ENCODE measurements at regions not wholly inside any gene's neighbourhood (a gene's known extent, or its start where the extent isn't known, plus 50 kb on each side); places are given as distances from the start of the nearest gene placed in this dataset.

DNA sequence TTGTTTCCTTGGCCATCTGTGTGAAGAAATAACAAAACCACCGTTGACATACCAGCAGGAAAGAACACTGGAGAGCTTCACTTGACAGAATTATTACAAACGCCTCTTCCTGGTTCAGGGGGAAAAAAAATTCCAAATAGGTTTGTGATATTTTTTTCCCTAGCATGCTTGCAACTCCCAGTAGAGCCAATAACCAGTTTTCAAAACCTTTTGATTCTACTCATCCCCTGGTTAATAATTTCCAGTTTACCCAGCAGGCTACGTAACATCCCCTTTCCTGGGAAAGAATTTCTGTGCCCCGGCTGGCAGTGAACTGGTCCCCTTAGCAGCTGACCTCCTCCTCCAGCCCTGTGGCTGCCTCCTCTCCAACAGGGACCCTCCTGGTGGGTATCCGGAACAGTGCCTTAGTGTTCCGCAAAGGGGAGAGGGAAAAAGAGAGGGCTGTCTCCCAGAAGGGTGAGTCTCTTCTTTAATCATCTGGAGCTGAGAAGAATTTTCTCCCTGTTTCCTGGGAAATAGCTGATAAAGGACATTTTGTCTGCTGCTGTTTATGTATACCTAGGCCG is 72.8 kb upstream of the BOD1 start:
- TF ChIP-seq, protein P1, sequence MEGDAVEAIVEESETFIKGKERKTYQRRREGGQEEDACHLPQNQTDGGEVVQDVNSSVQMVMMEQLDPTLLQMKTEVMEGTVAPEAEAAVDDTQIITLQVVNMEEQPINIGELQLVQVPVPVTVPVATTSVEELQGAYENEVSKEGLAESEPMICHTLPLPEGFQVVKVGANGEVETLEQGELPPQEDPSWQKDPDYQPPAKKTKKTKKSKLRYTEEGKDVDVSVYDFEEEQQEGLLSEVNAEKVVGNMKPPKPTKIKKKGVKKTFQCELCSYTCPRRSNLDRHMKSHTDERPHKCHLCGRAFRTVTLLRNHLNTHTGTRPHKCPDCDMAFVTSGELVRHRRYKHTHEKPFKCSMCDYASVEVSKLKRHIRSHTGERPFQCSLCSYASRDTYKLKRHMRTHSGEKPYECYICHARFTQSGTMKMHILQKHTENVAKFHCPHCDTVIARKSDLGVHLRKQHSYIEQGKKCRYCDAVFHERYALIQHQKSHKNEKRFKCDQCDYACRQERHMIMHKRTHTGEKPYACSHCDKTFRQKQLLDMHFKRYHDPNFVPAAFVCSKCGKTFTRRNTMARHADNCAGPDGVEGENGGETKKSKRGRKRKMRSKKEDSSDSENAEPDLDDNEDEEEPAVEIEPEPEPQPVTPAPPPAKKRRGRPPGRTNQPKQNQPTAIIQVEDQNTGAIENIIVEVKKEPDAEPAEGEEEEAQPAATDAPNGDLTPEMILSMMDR (IDR thresholded peaks at IDR 0.05): no peak
- H3K27ac ChIP-seq: no peak overlapping the region
- H3K4me3 ChIP-seq: no peak overlapping the region
- no peak for DNase-seq (ENCODE audit: low spot score)

DNA sequence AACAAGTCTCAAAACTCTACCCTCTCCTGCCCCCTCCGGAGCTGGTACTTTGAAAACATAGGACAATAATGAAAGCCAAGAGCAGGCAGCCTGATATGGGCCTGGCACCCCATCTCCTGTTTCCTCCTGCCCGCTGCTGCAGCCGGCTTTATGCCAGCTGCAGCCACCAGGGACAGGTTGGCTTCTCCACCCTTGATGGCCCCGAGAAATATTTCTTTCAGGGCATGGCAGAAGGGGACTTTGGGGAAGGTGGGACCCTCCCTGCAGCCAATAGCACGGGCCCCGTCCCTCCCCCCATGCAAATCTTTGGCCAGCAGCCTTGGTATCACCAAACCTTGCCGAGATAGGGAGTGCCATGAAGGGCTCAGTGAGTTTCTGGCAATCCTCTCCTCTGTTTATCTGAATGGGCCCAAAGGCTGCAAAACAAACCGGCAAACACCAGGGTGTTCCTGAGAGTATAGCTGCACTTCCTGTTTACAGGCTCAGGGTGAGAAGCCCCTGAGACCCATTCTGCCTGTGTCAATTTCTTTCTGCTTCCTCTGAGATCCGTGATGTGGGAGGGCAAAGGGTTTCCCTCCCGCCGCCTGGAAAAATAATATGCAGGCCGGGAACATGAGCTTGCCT is 73.4 kb upstream of the BOD1 start:
- TF ChIP-seq, protein P1 (IDR thresholded peaks at IDR 0.05): no peak
- no peak overlapping the region for H3K27ac ChIP-seq
- H3K4me3 ChIP-seq: no peak overlapping the region
- no peak for DNase-seq (ENCODE audit: low spot score)

DNA sequence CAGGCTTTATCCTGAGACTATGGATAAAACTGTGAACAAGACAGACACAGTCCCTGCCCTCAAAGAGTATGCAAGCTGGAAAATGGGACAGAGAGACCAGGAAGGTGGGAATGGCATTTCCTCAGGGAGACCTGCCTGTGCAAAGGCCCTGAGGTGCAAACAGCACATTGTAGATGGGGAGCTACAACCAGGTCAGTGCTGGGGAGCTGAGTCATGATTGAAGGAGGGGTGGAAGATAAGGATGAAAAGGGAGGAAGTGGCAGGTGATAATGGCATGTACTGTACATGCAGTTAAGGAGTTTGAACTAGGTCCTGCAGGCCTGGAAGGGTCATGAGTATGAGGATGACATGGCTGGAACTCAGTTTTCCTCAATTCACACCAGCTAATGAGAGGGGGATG is 75.5 kb upstream of the BOD1 start:
- Histone ChIP-seq H3K4me3 (no peak overlapping the region), H3K27ac (no peak overlapping the region)
- no peak for DNase-seq (ENCODE audit: low spot score)
- TF ChIP-seq, protein P1 (IDR thresholded peaks at IDR 0.05): no peak

DNA sequence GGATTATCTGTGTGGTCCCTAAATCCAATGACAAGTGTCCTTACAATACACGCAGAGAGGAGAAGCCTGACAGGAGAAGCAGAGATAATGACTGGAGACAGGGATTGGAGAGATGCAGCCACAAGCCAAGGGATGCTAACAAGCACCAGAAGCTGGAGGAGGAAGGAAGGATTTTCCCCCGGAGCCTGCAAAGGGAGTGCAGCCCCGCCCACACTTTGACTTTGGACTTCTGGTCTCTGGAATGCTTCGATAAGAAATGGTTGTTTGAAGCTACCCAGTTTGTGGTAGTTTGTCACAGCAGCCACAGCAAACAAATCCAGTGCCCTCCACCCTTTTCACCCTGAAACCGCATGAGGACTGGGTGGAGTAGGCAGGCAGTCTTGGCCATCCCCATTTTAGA is 77.2 kb upstream of the BOD1 start:
- TF ChIP-seq, protein P1 (IDR thresholded peaks at IDR 0.05): no peak
- no peak overlapping the region for H3K4me3 ChIP-seq
- no peak overlapping the region for H3K27ac ChIP-seq
- DNase-seq (ENCODE audit: low spot score): no peak

DNA sequence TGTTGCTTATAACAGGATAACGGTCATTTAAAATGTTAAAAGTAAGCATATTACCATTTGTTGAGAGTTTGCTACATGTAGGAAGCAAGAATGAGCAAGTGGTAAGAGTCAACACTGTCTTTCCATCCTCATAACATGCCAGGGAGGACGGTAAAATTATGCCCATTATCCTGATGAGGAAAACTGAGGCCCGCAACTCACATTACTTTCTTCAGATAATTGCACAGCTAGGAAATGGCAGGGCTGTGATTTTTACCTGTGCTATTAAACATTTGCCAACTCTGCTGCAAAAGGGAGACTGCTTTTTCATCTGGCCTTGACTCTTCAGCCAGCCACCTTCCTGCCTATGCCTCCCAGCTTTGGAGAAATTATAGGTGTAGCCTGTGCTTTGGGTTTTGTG is 79.8 kb upstream of the BOD1 start:
- Histone ChIP-seq H3K4me3 (no peak overlapping the region), H3K27ac (no peak overlapping the region)
- no peak for DNase-seq (ENCODE audit: low spot score)
- TF ChIP-seq, protein P1 (IDR thresholded peaks at IDR 0.05): no peak

DNA sequence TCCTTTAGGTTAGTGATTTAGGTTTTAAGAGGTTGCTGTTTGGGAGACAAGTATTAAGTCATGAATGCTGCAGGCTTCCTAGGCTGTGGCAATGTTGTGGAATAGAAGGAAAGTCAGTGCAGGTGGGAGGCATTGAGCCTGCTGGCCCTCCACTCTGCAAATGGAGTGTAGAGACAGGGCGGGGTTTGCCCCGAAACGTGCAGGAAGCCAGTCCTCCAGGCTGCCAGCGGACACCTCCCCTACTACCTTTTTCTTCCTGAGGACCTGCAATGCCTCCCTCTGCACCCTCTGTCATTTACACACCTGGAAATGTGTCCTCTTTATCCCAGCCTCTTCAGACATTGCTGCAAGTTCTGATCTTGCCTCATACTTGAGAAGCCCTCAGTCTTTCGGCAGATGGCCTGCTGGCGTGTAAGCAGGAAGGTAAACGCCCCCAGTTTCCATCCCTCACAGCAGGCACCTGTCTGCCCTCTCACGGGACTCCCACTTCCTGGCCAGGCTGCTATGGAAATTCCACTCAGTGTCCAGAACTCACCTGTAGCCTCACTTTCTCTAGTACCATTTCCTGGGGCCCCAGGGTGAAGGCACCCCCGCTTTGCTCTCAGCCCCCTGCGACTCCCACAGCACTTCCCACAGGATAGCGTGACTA is 81.6 kb upstream of the BOD1 start:
- DNase-seq (ENCODE audit: low spot score): no peak
- no peak overlapping the region for H3K4me3 ChIP-seq
- TF ChIP-seq, protein P1 (IDR thresholded peaks at IDR 0.05): no peak
- H3K27ac ChIP-seq: no peak overlapping the region

DNA sequence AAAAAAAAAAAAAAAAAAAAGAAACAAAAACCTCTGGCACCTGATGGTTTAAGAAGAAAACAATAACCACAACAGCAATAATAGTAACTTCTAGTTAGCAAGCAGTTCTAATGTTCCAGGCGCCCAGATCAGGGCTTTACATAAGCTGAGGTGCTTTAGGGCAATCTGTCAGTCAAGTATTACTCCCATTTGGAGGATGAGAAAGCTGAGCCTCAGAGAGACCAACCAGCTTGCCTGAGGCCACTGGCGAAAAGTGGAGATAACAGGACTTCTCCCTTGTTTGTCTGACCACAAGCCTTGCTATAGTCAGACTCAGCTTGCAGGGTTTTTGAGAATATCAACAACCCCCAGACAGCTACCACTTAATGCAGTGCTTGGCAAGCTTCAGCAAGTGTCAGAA is 83.5 kb upstream of the BOD1 start:
- H3K4me3 ChIP-seq: no peak overlapping the region
- no peak for DNase-seq (ENCODE audit: low spot score)
- H3K27ac ChIP-seq: no peak overlapping the region
- TF ChIP-seq, protein P1 (IDR thresholded peaks at IDR 0.05): no peak
